Epithelial cell of prostate (primary cell): ENCODE measurements at regions not wholly inside any gene's neighbourhood (a gene's known extent, or its start where the extent isn't known, plus 50 kb on each side); places are given as distances from the start of the nearest gene placed in this dataset.
"Not testable (repeated sequence)": the region's sequence is repeated elsewhere in the genome, so short reads cannot be mapped to it uniquely, and the experiment has no call there.

ENCODE experiments used
- DNase-seq: peaks from one replicate; pipeline ENCODE4 v3.0.0-alpha.2; 2011; ENCODE audit warnings: low read depth, low spot score
- H3K27ac ChIP-seq: fragments of 450-650 bp; 2 replicates; pipeline ENCODE4 v1.5.1; 2017; ENCODE audit warnings: mild to moderate bottlenecking

- peak overlapping the region; percentile 6 for H3K27ac ChIP-seq
- peak; percentile 33 for DNase-seq
Observed at GRCh38 chr1:193457676-193458075, 271.3 kb upstream of the B3GALT2 start.

- peak overlapping the region; percentile 6 for H3K27ac ChIP-seq
- no peak for DNase-seq
Observed at GRCh38 chr1:193456811-193457280, 270.4 kb upstream of the B3GALT2 start.

- no peak overlapping the region for H3K27ac ChIP-seq
- no peak for DNase-seq
Observed at GRCh38 chr1:193451606-193452005, 265.2 kb upstream of the B3GALT2 start.

- H3K27ac ChIP-seq = no peak overlapping the region
- DNase-seq = no peak
Observed at GRCh38 chr1:193451001-193451400, 264.6 kb upstream of the B3GALT2 start.

GRCh38 chr1:193448682-193449461, 262.5 kb upstream of the B3GALT2 start:
- no peak for DNase-seq
- no peak overlapping the region for H3K27ac ChIP-seq

- no peak for DNase-seq
- no peak overlapping the region for H3K27ac ChIP-seq
Observed at GRCh38 chr1:193443886-193444285, 257.5 kb upstream of the B3GALT2 start.

- H3K27ac ChIP-seq = no peak overlapping the region
- DNase-seq = no peak
Observed at GRCh38 chr1:193438771-193439170, 252.4 kb upstream of the B3GALT2 start.

- H3K27ac ChIP-seq = peak overlapping the region; percentile 14
- no peak for DNase-seq
Observed at GRCh38 chr1:193438312-193438711, 251.9 kb upstream of the B3GALT2 start.

GRCh38 chr1:193437785-193438184, 251.4 kb upstream of the B3GALT2 start:
- peak overlapping the region; percentile 14 for H3K27ac ChIP-seq

GRCh38 chr1:193437333-193437732, 250.9 kb upstream of the B3GALT2 start:
- DNase-seq = not testable (repeated sequence)
- peak overlapping the region; percentile 14 for H3K27ac ChIP-seq

More at GRCh38 chr1:193437785-193438184, 251.4 kb upstream of the B3GALT2 start:
- DNase-seq = peak; percentile 92

GRCh38 chr1:193435781-193436180, 249.4 kb upstream of the B3GALT2 start:
- no peak overlapping the region for H3K27ac ChIP-seq
- no peak for DNase-seq

- H3K27ac ChIP-seq = no peak overlapping the region
- DNase-seq = no peak
Observed at GRCh38 chr1:193434319-193434718, 247.9 kb upstream of the B3GALT2 start.

GRCh38 chr1:193433599-193433998, 247.2 kb upstream of the B3GALT2 start:
- H3K27ac ChIP-seq = no peak overlapping the region
- no peak for DNase-seq

GRCh38 chr1:193432979-193433587, 246.7 kb upstream of the B3GALT2 start:
- no peak for DNase-seq
- no peak overlapping the region for H3K27ac ChIP-seq

- H3K27ac ChIP-seq = no peak overlapping the region
- DNase-seq = no peak
Observed at GRCh38 chr1:193431265-193431977, 245.0 kb upstream of the B3GALT2 start.

- DNase-seq = no peak
- no peak overlapping the region for H3K27ac ChIP-seq
Observed at GRCh38 chr1:193427524-193427923, 241.1 kb upstream of the B3GALT2 start.

GRCh38 chr1:193426061-193426460, 239.6 kb upstream of the B3GALT2 start:
- H3K27ac ChIP-seq = no peak overlapping the region
- no peak for DNase-seq

- DNase-seq = no peak
- no peak overlapping the region for H3K27ac ChIP-seq
Observed at GRCh38 chr1:193421487-193421886, 235.1 kb upstream of the B3GALT2 start.

GRCh38 chr1:193419295-193419694, 232.9 kb upstream of the B3GALT2 start:
- H3K27ac ChIP-seq = no peak overlapping the region
- DNase-seq = no peak

- no peak for DNase-seq
- H3K27ac ChIP-seq = no peak overlapping the region
Observed at GRCh38 chr1:193418745-193419058, 232.3 kb upstream of the B3GALT2 start.
